SK-N-SH (cell line): ENCODE measurements at regions not wholly inside any gene's neighbourhood (a gene's known extent, or its start where the extent isn't known, plus 50 kb on each side); places are given as distances from the start of the nearest gene placed in this dataset.

ENCODE experiments used
- CTCF ChIA-PET: fragments of 300-600, 350-600 bp; formaldehyde crosslinking; extraction: SDS; loops from one replicate; lab custom pipeline; 2021; lab: Yijun Ruan, JAX
- POLR2A ChIA-PET: fragments of 350-600 bp; sonication (Branson Sonifier 250); formaldehyde crosslinking; extraction: SDS; loops from one replicate; lab custom pipeline; 2020; ENCODE audit warnings: antibody characterized with exemption, inconsistent platforms; lab: Yijun Ruan, JAX
- DNase-seq: peaks from one replicate; pipeline ENCODE4 v3.0.0; 2012
- H2AFZ ChIP-seq: fragments of 200-600 bp; sonication (generic); 2 replicates; pipeline ENCODE4 v1.8.1; 2016; ENCODE audit warnings: antibody characterized with exemption, mild to moderate bottlenecking, low read depth
- H3F3A ChIP-seq: fragments of 200-600 bp; sonication (generic); replicated peaks from 2 replicates; pipeline ENCODE3; 2016; ENCODE audit warnings: antibody characterized with exemption, mild to moderate bottlenecking; ENCODE audit not compliant: insufficient read depth
- H3K27ac ChIP-seq, 2 experiments: fragments of 200-500 bp in 1 of 2; fragments of 200-600 bp in 1 of 2; sonication (Bioruptor generic) in 1 of 2; sonication (generic), shearing (Covaris generic) in 1 of 2; 2 replicates each; pipeline versions ENCODE4 v1.5.1 to v1.6.1; 2014 to 2016; ENCODE audit warnings: low read depth in 2 of 2, inconsistent platforms in 1 of 2, low read length in 1 of 2, mild to moderate bottlenecking in 1 of 2, mixed read lengths in 1 of 2
- H3K27me3 ChIP-seq: fragments of 200-600 bp; sonication (generic), shearing (Covaris generic); 2 replicates; pipeline ENCODE4 v1.6.1; 2016; ENCODE audit warnings: mixed run types; ENCODE audit not compliant: insufficient read depth
- H3K36me3 ChIP-seq, 2 experiments: fragments of 200-500 bp in 1 of 2; fragments of 200-600 bp in 1 of 2; sonication (Bioruptor generic) in 1 of 2; sonication (generic) in 1 of 2; replicated peaks in 1 of 2; 2 replicates each; pipeline versions ENCODE3 to v1.5.1; 2014 to 2016; ENCODE audit warnings: low read length in 1 of 2, mild to moderate bottlenecking in 1 of 2; ENCODE audit not compliant: insufficient read depth in 2 of 2, control insufficient read depth in 1 of 2
- H3K4me1 ChIP-seq, 2 experiments: fragments of 200-500 bp in 1 of 2; fragments of 200-600 bp in 1 of 2; sonication (Bioruptor generic) in 1 of 2; sonication (generic), shearing (Covaris generic) in 1 of 2; 2 replicates each; pipeline versions ENCODE4 v1.5.1 to v1.6.1; 2014 to 2016; ENCODE audit warnings: low read depth in 1 of 2, low read length in 1 of 2, mixed run types in 1 of 2; ENCODE audit not compliant: insufficient read depth in 2 of 2, control insufficient read depth in 1 of 2
- H3K4me2 ChIP-seq: fragments of 200-600 bp; sonication (generic), shearing (Covaris generic); 2 replicates; pipeline ENCODE4 v1.6.1; 2017; ENCODE audit warnings: mixed run types
- H3K4me3 ChIP-seq, 2 experiments: fragments of 200-500 bp in 1 of 2; fragments of 200-600 bp in 1 of 2; sonication (Bioruptor generic) in 1 of 2; sonication (generic), shearing (Covaris generic) in 1 of 2; 2 replicates each; pipeline versions ENCODE4 v1.5.1 to v1.8.1; 2014 to 2016; ENCODE audit warnings: low read depth in 2 of 2, inconsistent platforms in 1 of 2, low read length in 1 of 2, mild to moderate bottlenecking in 1 of 2, mixed read lengths in 1 of 2, moderate library complexity in 1 of 2
- H3K79me2 ChIP-seq: fragments of 200-600 bp; sonication (generic); 2 replicates; pipeline ENCODE4 v1.8.1; 2017; ENCODE audit warnings: mild to moderate bottlenecking; ENCODE audit not compliant: insufficient read depth
- H3K9ac ChIP-seq: fragments of 200-600 bp; sonication (generic); 2 replicates; pipeline ENCODE4 v1.6.1; 2017; ENCODE audit warnings: mixed run types
- H3K9me2 ChIP-seq: fragments of 200-600 bp; sonication (generic); 2 replicates; pipeline ENCODE4 v1.6.1; 2017; ENCODE audit warnings: mixed run types
- H3K9me3 ChIP-seq: fragments of 200-600 bp; sonication (generic); 2 replicates; pipeline ENCODE4 v1.6.1; 2017; ENCODE audit warnings: mixed run types, mild to moderate bottlenecking, moderate library complexity
- H4K20me1 ChIP-seq: fragments of 200-600 bp; sonication (generic); 2 replicates; pipeline ENCODE4 v1.6.1; 2017; ENCODE audit warnings: mild to moderate bottlenecking, mixed run types; ENCODE audit not compliant: insufficient read depth
- CHD2 ChIP-seq: fragments of 150-350 bp; IDR thresholded peaks from 2 replicates; pipeline ENCODE4 v1.6.1; 2018; ENCODE audit warnings: low read length; ENCODE audit not compliant: partially characterized antibody
- FOXM1 ChIP-seq: IDR thresholded peaks from 2 replicates; pipeline ENCODE4 v1.4.0; 2012; ENCODE audit warnings: low read depth, mild to moderate bottlenecking
- GABPA ChIP-seq: IDR thresholded peaks from 2 replicates; pipeline ENCODE4 v1.4.0; 2012; ENCODE audit warnings: low read depth, mild to moderate bottlenecking
- GATA2 ChIP-seq: sonication (generic); formaldehyde crosslinking; IDR thresholded peaks from 2 replicates; pipeline ENCODE4 v1.5.0; 2020; ENCODE audit warnings: mild to moderate bottlenecking, missing genetic modification reagents
- MEF2A ChIP-seq: IDR thresholded peaks from 2 replicates; pipeline ENCODE4 v1.4.0; 2012; ENCODE audit warnings: low read depth, borderline replicate concordance
- MXI1 ChIP-seq: IDR thresholded peaks from 2 replicates; pipeline ENCODE4 v1.6.1; 2012; ENCODE audit warnings: mild to moderate bottlenecking, low read depth, low read length, improper control_type of control experiment
- RAD21 ChIP-seq: IDR thresholded peaks from 2 replicates; pipeline ENCODE4 v1.6.1; 2012; ENCODE audit warnings: mild to moderate bottlenecking, low read length
- RCOR1 ChIP-seq: fragments of 150-350 bp; IDR thresholded peaks from 2 replicates; pipeline ENCODE4 v1.6.1; 2017; ENCODE audit warnings: antibody characterized with exemption, low read length
- RFX5 ChIP-seq: IDR thresholded peaks from 2 replicates; pipeline ENCODE4 v1.6.1; 2012; ENCODE audit warnings: mild to moderate bottlenecking, improper control_type of control experiment, low read length
- RXRA ChIP-seq: IDR thresholded peaks from 2 replicates; pipeline ENCODE4 v1.4.0; 2012; ENCODE audit warnings: low read depth, mild to moderate bottlenecking, borderline replicate concordance
- YY1 ChIP-seq: IDR thresholded peaks from 2 replicates; pipeline ENCODE4 v1.4.0; 2012; ENCODE audit warnings: low read depth, mild to moderate bottlenecking
- WGBS: methylation state at CpG from one replicate; pipeline ENCODE4 v1.1.6; 2017; ENCODE audit warnings: low lambda C conversion rate; 5-methylcytosine and 5-hydroxymethylcytosine counted together
- TF ChIP-seq, protein P1 (sequence below): IDR thresholded peaks from 2 replicates; pipeline ENCODE4 v1.4.0; 2012; ENCODE audit warnings: low read depth, borderline replicate concordance
- TF ChIP-seq, protein P2 (sequence below): fragments of 150-350 bp; IDR thresholded peaks from 2 replicates; pipeline ENCODE4 v1.6.1; 2017; ENCODE audit warnings: antibody characterized with exemption, low read length, low read depth, borderline replicate concordance
- TF ChIP-seq, protein P3 (sequence below): IDR thresholded peaks from 2 replicates; pipeline ENCODE4 v1.4.0; 2012; ENCODE audit warnings: low read depth, borderline replicate concordance
- TF ChIP-seq, protein P4 (sequence below): IDR thresholded peaks from 2 replicates; pipeline ENCODE4; 2012

DNA sequence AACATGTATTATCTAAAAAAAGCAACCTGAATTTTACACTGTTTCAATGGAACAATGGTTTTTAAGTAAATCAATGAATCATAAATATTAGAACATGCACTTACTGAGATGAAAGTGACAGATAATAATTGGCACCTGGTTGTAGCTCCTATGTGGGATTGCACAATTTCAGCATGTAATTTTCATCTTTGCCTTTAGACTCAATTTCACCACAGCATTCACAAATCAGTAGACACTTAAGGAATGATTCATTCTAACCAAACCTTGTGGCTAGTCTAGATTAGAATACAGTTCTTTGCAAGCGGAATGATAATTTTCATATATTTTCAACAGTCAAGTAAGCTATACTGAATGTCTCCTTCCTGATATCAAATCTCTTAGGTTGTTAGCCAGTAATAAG, 853.4 kb downstream of the KCNT2 start:
- H3K9me2 ChIP-seq, result no peaks in the 10 kb centered on the region
- H3K27ac ChIP-seq, result no peak overlapping the region
- no peaks in the 10 kb centered on the region for H3K9me3 ChIP-seq
- no peaks in the 10 kb centered on the region for H3F3A ChIP-seq
- no peak for DNase-seq
- H3K27me3 ChIP-seq, result no peaks in the 10 kb centered on the region
- TF ChIP-seq, protein P1, sequence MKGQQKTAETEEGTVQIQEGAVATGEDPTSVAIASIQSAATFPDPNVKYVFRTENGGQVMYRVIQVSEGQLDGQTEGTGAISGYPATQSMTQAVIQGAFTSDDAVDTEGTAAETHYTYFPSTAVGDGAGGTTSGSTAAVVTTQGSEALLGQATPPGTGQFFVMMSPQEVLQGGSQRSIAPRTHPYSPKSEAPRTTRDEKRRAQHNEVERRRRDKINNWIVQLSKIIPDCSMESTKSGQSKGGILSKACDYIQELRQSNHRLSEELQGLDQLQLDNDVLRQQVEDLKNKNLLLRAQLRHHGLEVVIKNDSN, result no peak
- TF ChIP-seq, protein P2, sequence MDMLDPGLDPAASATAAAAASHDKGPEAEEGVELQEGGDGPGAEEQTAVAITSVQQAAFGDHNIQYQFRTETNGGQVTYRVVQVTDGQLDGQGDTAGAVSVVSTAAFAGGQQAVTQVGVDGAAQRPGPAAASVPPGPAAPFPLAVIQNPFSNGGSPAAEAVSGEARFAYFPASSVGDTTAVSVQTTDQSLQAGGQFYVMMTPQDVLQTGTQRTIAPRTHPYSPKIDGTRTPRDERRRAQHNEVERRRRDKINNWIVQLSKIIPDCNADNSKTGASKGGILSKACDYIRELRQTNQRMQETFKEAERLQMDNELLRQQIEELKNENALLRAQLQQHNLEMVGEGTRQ, result no peak
- no peak for TF ChIP-seq MEF2A
- no peak for TF ChIP-seq RAD21
- TF ChIP-seq, protein P3, sequence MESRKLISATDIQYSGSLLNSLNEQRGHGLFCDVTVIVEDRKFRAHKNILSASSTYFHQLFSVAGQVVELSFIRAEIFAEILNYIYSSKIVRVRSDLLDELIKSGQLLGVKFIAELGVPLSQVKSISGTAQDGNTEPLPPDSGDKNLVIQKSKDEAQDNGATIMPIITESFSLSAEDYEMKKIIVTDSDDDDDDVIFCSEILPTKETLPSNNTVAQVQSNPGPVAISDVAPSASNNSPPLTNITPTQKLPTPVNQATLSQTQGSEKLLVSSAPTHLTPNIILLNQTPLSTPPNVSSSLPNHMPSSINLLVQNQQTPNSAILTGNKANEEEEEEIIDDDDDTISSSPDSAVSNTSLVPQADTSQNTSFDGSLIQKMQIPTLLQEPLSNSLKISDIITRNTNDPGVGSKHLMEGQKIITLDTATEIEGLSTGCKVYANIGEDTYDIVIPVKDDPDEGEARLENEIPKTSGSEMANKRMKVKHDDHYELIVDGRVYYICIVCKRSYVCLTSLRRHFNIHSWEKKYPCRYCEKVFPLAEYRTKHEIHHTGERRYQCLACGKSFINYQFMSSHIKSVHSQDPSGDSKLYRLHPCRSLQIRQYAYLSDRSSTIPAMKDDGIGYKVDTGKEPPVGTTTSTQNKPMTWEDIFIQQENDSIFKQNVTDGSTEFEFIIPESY, result no peak
- TF ChIP-seq FOXM1, result no peak
- no peak for TF ChIP-seq GABPA
- TF ChIP-seq RFX5, result no peak
- TF ChIP-seq CHD2, result no peak
- no peak for TF ChIP-seq YY1
- no peak for TF ChIP-seq RXRA
- no peak for TF ChIP-seq GATA2
- no peak for TF ChIP-seq MXI1
- POLR2A ChIA-PET, result no interaction called here
- peak overlapping the region; percentile 41; the same call in 1 of the 2 replicates for H2AFZ ChIP-seq
- H3K4me1 ChIP-seq, result no peaks in the 10 kb centered on the region; a peak in 1 of 4 replicates
- H3K4me2 ChIP-seq, result no peak overlapping the region
- no peak overlapping the region for H3K9ac ChIP-seq
- 58% methylated on average over 1 of the region's 1 CpG for WGBS
- no peaks in the 10 kb centered on the region for H3K79me2 ChIP-seq
- no peaks in the 10 kb centered on the region for H3K36me3 ChIP-seq
- no peaks in the 10 kb centered on the region for H4K20me1 ChIP-seq
- CTCF ChIA-PET, result no interaction called here
- no peak overlapping the region for H3K4me3 ChIP-seq

DNA sequence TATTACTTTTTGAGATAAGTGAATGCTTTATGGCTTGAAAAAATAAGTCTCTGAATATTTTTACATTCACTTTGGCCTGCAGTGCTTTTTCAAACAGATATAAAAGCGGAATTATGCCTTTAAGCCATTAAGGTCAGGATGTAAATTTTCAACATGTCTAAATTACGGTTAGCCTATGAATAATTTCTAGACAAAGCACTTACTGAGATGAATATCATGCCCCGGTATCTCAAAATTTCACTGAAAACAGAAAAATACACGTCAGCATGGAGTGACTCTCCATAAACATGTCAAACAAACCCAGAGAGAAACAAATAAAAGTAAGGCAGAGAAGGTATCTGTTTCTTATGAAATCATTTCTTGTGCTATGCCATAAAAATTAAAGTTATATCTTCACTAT, 853.9 kb downstream of the KCNT2 start:
- no peaks in the 10 kb centered on the region for H3F3A ChIP-seq
- H3K79me2 ChIP-seq, result no peaks in the 10 kb centered on the region
- CTCF ChIA-PET, result no interaction called here
- no peak overlapping the region for H3K4me2 ChIP-seq
- no peaks in the 10 kb centered on the region; a peak in 1 of 4 replicates for H3K4me1 ChIP-seq
- H3K9me3 ChIP-seq, result no peaks in the 10 kb centered on the region
- no peak overlapping the region; a peak in 1 of 4 replicates for H3K27ac ChIP-seq
- TF ChIP-seq RCOR1, result 0 out of 2 replicates have a peak, but pooled peaks have one; percentile 29
- TF ChIP-seq, protein P4, sequence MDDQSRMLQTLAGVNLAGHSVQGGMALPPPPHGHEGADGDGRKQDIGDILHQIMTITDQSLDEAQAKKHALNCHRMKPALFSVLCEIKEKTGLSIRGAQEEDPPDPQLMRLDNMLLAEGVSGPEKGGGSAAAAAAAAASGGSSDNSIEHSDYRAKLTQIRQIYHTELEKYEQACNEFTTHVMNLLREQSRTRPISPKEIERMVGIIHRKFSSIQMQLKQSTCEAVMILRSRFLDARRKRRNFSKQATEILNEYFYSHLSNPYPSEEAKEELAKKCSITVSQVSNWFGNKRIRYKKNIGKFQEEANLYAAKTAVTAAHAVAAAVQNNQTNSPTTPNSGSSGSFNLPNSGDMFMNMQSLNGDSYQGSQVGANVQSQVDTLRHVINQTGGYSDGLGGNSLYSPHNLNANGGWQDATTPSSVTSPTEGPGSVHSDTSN, result no peak
- TF ChIP-seq, all 33 proteins: peak for 1
- POLR2A ChIA-PET, result no interaction called here
- no peaks in the 10 kb centered on the region for H3K36me3 ChIP-seq
- 46% methylated on average over 4 of the region's 4 CpGs for WGBS
- no peaks in the 10 kb centered on the region for H4K20me1 ChIP-seq
- H3K27me3 ChIP-seq, result no peaks in the 10 kb centered on the region
- no peak overlapping the region for H3K9ac ChIP-seq
- no peaks in the 10 kb centered on the region for H3K9me2 ChIP-seq
- no peak overlapping the region for H2AFZ ChIP-seq
- DNase-seq, result peak; percentile 39
- H3K4me3 ChIP-seq, result no peak overlapping the region
